Activated CD4-positive, alpha-beta T cell treated with anti-CD3 and anti-CD28 coated beads, Interleukin-2, amount 10 ng/mL, durations not matched to agents 24 days and 14 days (primary cell): ENCODE measurements at regions not wholly inside any gene's neighbourhood (a gene's known extent, or its start where the extent isn't known, plus 50 kb on each side); places are given as distances from the start of the nearest gene placed in this dataset.
"Not testable (repeated sequence)": the region's sequence is repeated elsewhere in the genome, so short reads cannot be mapped to it uniquely, and the experiment has no call there.

Experiments
- DNase-seq: peaks from one replicate; pipeline ENCODE4 v3.0.0; 2022
- H3K27ac Mint-ChIP-seq: one replicate; pipeline ENCODE4 v1.8.0; 2022; ENCODE audit warnings: mild to moderate bottlenecking, mixed read lengths
- H3K27me3 Mint-ChIP-seq: one replicate; pipeline ENCODE4 v1.8.0; 2022; ENCODE audit warnings: mixed read lengths
- H3K36me3 Mint-ChIP-seq: one replicate; pipeline ENCODE4 v1.8.0; 2022; ENCODE audit warnings: low read depth, mild to moderate bottlenecking, mixed read lengths
- H3K4me1 Mint-ChIP-seq: one replicate; pipeline ENCODE4 v1.8.0; 2021; ENCODE audit warnings: mixed read lengths
- H3K4me3 Mint-ChIP-seq: one replicate; pipeline ENCODE4 v1.8.0; 2022; ENCODE audit warnings: mild to moderate bottlenecking, moderate library complexity, mixed read lengths
- H3K9me3 Mint-ChIP-seq: one replicate; pipeline ENCODE4 v1.8.0; 2021; ENCODE audit warnings: mixed read lengths
- intact Hi-C: fragments of 100-400 bp; cut with micrococcal nuclease; formaldehyde crosslinking; loops from one replicate; pipeline ENCODE4 v1.15.1; 2023

- H3K9me3 Mint-ChIP-seq = no peaks in the 10 kb centered on the region
- no peak overlapping the region for H3K4me3 Mint-ChIP-seq
- H3K36me3 Mint-ChIP-seq = no peaks in the 10 kb centered on the region
- H3K4me1 Mint-ChIP-seq = no peaks in the 10 kb centered on the region
- intact Hi-C loops = no loop called here
- DNase-seq = no peak
- H3K27me3 Mint-ChIP-seq = peaks cover 11% of the 10 kb centered on the region
- no peak overlapping the region for H3K27ac Mint-ChIP-seq
Observed at GRCh38 chr5:171534043-171534895, 114.8 kb downstream of the FGF18 start.

- Mint-ChIP-seq H3K9me3 (no peaks in the 10 kb centered on the region), H3K4me3 (no peak overlapping the region), H3K36me3 (no peaks in the 10 kb centered on the region), H3K27ac (no peak overlapping the region), H3K27me3 (peaks cover 11% of the 10 kb centered on the region), H3K4me1 (no peaks in the 10 kb centered on the region)
- intact Hi-C loops = no loop called here
- no peak for DNase-seq
Observed at GRCh38 chr5:171535162-171535561, 115.7 kb downstream of the FGF18 start.

GRCh38 chr5:171537070-171537849, 117.8 kb downstream of the FGF18 start:
- H3K27me3 Mint-ChIP-seq = peaks cover 8% of the 10 kb centered on the region
- no peak overlapping the region for H3K27ac Mint-ChIP-seq
- intact Hi-C loops = no loop called here
- H3K4me3 Mint-ChIP-seq = no peak overlapping the region
- no peaks in the 10 kb centered on the region for H3K4me1 Mint-ChIP-seq
- DNase-seq = no peak
- H3K36me3 Mint-ChIP-seq = no peaks in the 10 kb centered on the region
- H3K9me3 Mint-ChIP-seq = no peaks in the 10 kb centered on the region

GRCh38 chr5:171537923-171538537, 118.6 kb downstream of the FGF18 start:
- H3K4me3 Mint-ChIP-seq = no peak overlapping the region
- H3K4me1 Mint-ChIP-seq = no peaks in the 10 kb centered on the region
- H3K36me3 Mint-ChIP-seq = no peaks in the 10 kb centered on the region
- H3K27ac Mint-ChIP-seq = no peak overlapping the region
- no peaks in the 10 kb centered on the region for H3K9me3 Mint-ChIP-seq
- peaks cover 5% of the 10 kb centered on the region for H3K27me3 Mint-ChIP-seq
- intact Hi-C loops = no loop called here
- no peak for DNase-seq

GRCh38 chr5:171538681-171539080, 119.2 kb downstream of the FGF18 start:
- Mint-ChIP-seq H3K9me3 (no peaks in the 10 kb centered on the region), H3K4me3 (no peak overlapping the region), H3K4me1 (no peaks in the 10 kb centered on the region), H3K36me3 (no peaks in the 10 kb centered on the region), H3K27ac (no peak overlapping the region), H3K27me3 (peaks cover 3% of the 10 kb centered on the region)
- intact Hi-C loops = no loop called here
- no peak for DNase-seq

GRCh38 chr5:171540865-171541264, 121.4 kb downstream of the FGF18 start:
- H3K4me3 Mint-ChIP-seq = no peak overlapping the region
- H3K4me1 Mint-ChIP-seq = no peaks in the 10 kb centered on the region
- intact Hi-C loops = no loop called here
- DNase-seq = no peak
- H3K9me3 Mint-ChIP-seq = no peaks in the 10 kb centered on the region
- H3K27ac Mint-ChIP-seq = no peak overlapping the region
- H3K27me3 Mint-ChIP-seq = no peaks in the 10 kb centered on the region
- H3K36me3 Mint-ChIP-seq = no peaks in the 10 kb centered on the region

GRCh38 chr5:171541341-171541776, 121.9 kb downstream of the FGF18 start:
- Mint-ChIP-seq H3K27ac (no peak overlapping the region), H3K4me3 (no peak overlapping the region), H3K36me3 (no peaks in the 10 kb centered on the region), H3K27me3 (no peaks in the 10 kb centered on the region), H3K4me1 (no peaks in the 10 kb centered on the region), H3K9me3 (no peaks in the 10 kb centered on the region)
- intact Hi-C loops = no loop called here
- no peak for DNase-seq

- Mint-ChIP-seq H3K27me3 (no peaks in the 10 kb centered on the region), H3K36me3 (no peaks in the 10 kb centered on the region), H3K4me1 (no peaks in the 10 kb centered on the region), H3K4me3 (no peak overlapping the region), H3K9me3 (no peaks in the 10 kb centered on the region), H3K27ac (no peak overlapping the region)
- intact Hi-C loops = no loop called here
- DNase-seq = no peak
Observed at GRCh38 chr5:171542525-171543140, 123.2 kb downstream of the FGF18 start.

GRCh38 chr5:171543148-171543815, 123.8 kb downstream of the FGF18 start:
- H3K36me3 Mint-ChIP-seq = no peaks in the 10 kb centered on the region
- H3K9me3 Mint-ChIP-seq = no peaks in the 10 kb centered on the region
- H3K27me3 Mint-ChIP-seq = no peaks in the 10 kb centered on the region
- no peak overlapping the region for H3K4me3 Mint-ChIP-seq
- H3K27ac Mint-ChIP-seq = no peak overlapping the region
- DNase-seq = peak; percentile 27
- H3K4me1 Mint-ChIP-seq = no peaks in the 10 kb centered on the region
- intact Hi-C loops = no loop called here

GRCh38 chr5:171544913-171545765, 125.7 kb downstream of the FGF18 start:
- intact Hi-C loops = no loop called here
- no peaks in the 10 kb centered on the region for H3K9me3 Mint-ChIP-seq
- H3K4me1 Mint-ChIP-seq = no peaks in the 10 kb centered on the region

GRCh38 chr5:171549274-171549673, 129.8 kb downstream of the FGF18 start:
- Mint-ChIP-seq H3K4me3 (no peak overlapping the region), H3K9me3 (no peaks in the 10 kb centered on the region), H3K27ac (no peak overlapping the region), H3K4me1 (no peaks in the 10 kb centered on the region), H3K27me3 (no peaks in the 10 kb centered on the region), H3K36me3 (no peaks in the 10 kb centered on the region)
- intact Hi-C loops = no loop called here
- no peak for DNase-seq

More at GRCh38 chr5:171544913-171545765, 125.7 kb downstream of the FGF18 start:
- Mint-ChIP-seq H3K36me3 (no peaks in the 10 kb centered on the region), H3K27ac (no peak overlapping the region), H3K4me3 (no peak overlapping the region), H3K27me3 (no peaks in the 10 kb centered on the region)
- no peak for DNase-seq

GRCh38 chr5:171553817-171554216, 134.4 kb downstream of the FGF18 start:
- H3K4me3 Mint-ChIP-seq, H3K27me3 Mint-ChIP-seq, DNase-seq, H3K9me3 Mint-ChIP-seq, H3K4me1 Mint-ChIP-seq, H3K27ac Mint-ChIP-seq, intact Hi-C loops, H3K36me3 Mint-ChIP-seq: not testable (repeated sequence)

GRCh38 chr5:171555160-171555559, 135.7 kb downstream of the FGF18 start:
- no peaks in the 10 kb centered on the region for H3K36me3 Mint-ChIP-seq
- H3K27ac Mint-ChIP-seq = no peak overlapping the region
- H3K4me1 Mint-ChIP-seq = no peaks in the 10 kb centered on the region
- DNase-seq = no peak
- H3K4me3 Mint-ChIP-seq = no peak overlapping the region
- intact Hi-C loops = no loop called here
- no peaks in the 10 kb centered on the region for H3K27me3 Mint-ChIP-seq
- no peaks in the 10 kb centered on the region for H3K9me3 Mint-ChIP-seq
